DMS 273 (cell line): ENCODE measurements at regions not wholly inside any gene's neighbourhood (a gene's known extent, or its start where the extent isn't known, plus 50 kb on each side); places are given as distances from the start of the nearest gene placed in this dataset.

ENCODE experiments used
- DNase-seq: peaks from one replicate; lab custom pipeline; 2025; ENCODE audit not compliant: unreplicated experiment; lab: John Stamatoyannopoulos, UW

DNA sequence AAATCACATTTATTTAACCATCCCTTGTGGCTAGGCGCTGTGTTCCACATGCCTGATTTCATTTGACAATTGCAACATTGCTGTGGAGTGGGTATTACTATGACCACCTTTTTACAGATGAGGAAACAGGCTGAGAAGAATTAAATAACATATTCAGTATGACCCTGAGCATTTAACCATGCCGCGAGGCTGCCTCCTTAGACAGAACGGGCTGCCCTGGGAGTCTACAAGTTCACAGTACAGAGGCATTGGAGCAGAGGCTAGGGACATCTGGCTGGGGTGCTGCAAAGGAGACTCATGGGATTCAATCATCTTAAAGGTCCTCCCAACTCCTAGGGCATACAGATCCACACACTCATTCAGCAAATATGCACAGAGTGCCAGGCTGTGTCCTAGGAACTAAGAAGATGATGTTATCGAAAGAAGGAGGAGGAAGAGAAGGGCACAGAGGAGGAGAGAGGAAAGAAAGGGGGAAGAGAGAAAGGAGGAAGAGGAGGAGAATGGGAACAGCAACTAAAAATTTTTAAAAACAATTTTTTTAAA lies 164.7 kb upstream of the CCND2 start:
- no peak for DNase-seq

DNA sequence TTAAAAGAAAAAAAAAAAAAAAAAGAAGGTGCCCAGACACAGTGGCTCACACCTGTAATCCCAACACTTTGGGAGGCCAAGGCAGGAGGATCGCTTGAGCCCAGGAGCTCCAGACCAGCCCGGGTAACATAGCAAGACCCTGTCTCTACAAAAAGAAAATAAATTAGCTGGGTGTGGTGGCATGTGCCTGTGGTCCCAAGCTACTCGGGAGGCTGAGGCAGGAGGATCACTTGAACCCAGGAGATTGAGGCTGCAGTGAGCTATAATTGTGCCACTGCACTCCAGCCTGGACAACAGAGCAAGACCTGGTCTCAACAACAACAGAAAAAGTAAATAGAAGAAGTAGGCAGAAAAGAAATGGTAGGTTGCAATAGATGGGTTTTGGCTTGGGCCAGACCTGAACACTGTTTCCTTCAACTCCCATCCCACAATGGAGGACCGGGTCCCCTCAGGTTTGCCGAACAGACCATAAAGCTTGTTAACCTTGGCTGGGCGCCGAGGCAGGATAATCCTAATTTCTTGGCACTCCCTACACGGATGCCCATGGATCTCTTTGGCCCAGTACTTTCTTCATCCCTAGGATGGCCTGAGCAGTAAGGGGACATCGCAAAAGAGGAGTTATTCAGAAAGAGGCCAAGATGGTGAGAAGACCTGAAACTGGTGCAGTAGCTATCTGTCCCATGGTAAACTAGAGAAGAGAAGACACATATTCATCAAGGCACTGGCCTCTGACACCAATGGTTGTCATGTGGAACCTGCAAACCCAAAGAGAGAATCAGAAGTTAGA lies 165.5 kb upstream of the CCND2 start:
- no peak for DNase-seq

DNA sequence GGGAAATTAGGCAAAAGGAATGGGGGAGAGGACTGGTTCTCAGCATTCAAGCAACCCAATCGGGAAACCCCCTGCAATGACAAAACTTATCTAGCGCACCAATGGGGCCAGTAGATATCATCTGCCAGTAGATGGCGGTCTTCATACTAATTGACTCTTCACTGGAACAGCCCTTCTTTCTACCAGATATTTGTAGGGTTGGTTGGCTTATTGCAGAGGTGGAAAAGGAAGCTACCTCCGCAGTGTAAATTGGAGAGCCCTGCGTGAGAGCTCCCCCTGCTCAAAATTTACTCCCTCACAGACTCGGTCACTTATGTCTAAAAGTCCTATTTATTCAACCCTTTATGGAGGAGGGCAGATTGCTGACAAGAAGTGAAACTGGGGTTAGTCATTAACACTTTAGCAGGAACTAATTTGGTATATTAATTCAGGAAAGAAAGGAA lies 166.1 kb upstream of the CCND2 start:
- DNase-seq: peak; percentile 39

DNA sequence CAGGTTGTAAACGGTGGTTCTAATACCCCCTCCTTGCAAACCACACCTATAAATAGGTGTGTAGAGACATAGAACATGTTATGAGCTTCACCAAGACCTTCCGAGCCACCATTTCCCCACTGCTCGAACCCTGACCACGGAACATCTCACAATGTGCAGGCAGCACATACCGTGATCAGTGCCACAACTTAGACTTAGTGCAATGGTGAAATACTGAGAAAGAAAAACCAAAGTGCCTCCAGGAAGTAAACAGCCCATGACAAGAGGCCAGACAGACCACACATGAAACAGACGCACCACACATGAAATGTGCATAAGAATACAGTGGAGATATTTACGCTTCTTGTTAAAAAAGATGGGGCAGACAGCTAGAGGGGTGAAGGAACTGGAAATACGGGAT lies 166.9 kb upstream of the CCND2 start:
- no peak for DNase-seq

DNA sequence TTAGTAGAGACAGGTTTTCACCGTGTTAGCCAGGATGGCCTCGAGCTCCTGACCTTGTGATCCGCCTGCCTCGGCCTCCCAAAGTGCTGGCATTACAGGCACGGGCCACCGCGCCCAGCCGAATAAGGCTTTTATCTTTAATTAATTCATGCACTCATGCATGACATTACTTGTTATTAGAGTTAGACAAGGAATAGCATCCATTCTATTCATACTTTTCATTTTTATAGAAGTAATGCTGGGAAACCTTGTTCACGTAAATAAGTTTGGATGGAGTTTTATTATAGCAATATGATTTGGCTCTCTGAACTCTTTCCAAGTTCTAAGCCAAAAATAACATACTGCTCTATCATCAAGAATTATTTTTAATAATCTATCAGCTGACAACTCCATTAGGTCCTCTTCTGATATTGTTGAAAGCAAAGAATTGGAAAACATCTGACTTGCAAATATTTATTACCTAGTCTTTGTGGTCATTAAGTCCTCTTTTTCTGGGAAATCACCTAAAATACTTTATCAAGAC lies 168.8 kb upstream of the CCND2 start:
- DNase-seq: no peak

DNA sequence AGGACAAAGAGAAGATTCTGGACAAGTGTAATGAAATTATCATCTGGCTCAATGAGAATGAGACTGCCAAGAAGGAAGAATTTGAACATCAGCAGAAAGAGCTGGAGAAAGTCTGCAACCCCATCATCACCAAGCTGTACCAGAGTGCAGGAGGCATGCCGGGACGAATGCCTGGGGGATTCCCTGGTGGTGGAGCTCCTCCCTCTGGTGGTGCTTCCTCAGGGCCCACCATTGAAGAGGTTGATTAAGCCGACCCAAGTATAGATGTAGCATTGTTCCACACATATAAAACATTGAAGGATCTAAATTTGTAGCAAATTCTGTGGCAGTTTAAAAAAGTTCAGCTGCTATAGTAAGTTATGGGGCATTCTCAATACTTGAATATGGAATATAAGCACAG lies 174.3 kb upstream of the CCND2 start:
- no peak for DNase-seq

DNA sequence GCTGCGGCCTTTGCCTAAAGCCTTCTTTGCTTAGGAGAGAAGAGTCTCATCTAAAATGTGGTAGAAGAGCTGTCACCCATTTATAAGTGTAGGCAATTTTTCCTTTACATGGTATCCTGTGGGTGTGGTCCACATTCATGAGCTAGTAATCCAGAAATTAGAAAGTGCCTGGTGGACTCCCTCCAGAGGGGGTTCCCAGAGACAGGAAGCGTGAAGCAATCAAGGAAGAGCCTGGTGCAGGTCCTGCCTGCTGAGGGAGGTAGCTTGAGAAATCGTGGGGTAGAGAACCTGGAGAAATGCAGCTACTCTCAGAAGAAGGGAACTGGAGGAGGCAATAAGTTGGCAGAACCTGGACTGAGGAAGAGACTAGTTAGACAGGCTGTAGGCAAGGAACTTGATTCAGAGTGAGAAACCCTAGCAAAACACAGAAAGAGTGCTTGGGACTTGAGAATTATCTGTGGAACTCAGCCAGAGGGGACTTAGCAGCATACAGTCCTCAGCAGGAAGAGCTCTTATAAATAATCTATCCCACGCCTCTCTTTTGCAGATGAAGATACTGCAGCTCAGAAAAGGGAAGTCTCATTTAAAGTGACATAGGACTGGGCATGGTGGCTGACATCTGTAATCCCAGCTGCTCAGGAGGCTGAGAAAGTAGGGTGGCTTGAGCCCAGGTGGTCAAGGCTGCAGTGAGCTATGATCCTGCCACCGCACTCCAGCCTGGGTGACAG lies 182.4 kb upstream of the CCND2 start:
- DNase-seq: no peak

DNA sequence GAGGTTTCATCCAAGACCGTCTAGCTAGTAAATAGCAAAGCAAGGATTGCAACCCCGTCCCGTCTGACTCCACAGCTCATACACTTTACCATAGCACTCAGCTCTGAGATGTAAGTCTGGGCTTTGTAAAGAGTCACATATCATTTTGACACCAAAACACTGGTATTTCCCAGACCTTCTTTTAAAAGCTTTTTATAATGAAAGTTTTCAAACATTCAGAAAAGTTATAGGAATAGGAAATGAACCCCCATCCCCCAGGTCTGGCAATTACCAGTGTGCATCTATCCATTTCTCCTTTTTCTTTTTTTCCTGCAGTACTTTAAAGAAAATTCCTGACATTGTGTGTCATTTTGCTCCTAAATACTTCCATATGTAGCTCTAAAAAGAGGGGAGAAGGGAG lies 183.6 kb upstream of the CCND2 start:
- DNase-seq: no peak

DNA sequence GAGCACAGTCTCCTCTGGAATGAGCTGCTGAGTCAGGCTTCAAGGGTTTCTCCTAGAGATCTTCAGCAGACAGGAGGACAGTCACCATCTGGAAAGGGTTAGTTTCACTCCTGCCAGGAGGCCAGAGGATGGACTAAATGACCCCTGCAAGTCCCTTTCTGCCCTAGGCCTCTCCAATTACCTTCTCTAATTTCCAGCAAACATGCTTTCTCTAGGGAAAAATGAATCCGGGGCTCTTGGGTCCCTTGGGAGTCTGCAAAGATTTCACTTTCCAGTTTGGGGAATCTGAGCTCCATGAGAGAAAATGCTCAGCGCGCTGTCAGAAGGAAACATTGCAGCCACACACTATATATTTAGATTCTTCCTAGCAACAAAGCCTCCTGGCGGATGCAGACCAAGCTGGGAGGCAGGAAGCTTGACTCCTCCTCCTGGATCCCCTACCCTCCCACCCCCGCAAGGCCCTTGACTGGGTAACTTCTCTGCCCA lies 184.4 kb upstream of the CCND2 start:
- peak; percentile 1 for DNase-seq

DNA sequence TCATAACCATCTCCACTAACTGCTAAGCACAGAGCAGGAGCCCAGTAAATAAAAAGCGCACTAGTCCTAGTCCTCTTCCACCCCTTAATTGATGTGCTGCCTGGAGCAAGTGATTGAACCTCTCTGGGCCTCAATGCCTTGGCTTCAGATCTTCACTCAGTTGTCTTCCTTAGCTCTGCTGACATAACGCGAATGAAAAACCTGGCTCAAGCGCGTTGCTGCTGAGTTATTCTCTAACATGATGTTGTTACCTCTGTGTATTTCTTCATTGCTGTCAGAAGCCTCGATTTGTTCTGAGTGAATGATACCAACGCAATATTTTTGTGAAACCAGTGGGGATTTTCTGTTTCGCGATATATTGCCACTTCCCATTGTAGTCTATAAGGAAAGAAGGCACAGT lies 185.1 kb upstream of the CCND2 start:
- DNase-seq: no peak

DNA sequence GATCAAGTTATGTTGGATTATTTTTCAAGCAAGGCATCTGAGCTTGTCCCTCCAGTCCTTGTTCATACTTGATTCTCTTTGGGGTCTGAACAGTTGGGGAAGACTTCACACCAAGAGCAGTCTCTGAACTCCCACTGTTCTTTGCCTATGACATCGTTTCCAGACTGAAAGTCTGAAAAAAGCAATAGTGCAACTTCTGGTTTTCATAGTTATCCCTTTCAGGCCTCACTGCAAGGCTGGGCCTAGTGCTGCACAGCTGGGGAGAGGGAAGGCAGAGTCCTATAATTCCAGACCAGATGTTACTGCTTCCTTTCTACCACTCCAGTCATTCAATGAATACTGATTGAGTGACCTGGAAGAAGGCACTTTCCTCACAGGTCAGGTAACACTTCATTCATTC lies 187.1 kb upstream of the CCND2 start:
- DNase-seq: no peak

DNA sequence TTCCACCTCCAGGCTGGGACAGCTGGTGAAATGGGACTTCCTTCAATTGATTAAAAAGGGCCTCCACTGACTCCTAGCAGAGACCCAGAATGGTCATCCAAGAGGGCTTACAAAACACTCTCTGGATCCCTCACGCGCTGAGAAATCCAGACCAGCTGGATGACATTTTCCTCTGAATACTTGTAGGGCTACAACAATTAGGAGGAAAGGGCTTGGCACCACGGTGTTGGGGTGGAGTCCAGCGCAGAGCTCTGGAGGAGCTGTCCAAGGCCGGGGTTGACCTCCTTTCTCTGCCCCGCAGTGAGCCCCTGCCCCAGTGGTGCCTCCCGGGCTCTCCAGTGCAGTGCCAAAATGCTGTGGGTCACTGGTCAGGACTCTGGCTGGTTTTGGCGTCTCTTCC lies 189.0 kb upstream of the CCND2 start:
- DNase-seq: no peak

DNA sequence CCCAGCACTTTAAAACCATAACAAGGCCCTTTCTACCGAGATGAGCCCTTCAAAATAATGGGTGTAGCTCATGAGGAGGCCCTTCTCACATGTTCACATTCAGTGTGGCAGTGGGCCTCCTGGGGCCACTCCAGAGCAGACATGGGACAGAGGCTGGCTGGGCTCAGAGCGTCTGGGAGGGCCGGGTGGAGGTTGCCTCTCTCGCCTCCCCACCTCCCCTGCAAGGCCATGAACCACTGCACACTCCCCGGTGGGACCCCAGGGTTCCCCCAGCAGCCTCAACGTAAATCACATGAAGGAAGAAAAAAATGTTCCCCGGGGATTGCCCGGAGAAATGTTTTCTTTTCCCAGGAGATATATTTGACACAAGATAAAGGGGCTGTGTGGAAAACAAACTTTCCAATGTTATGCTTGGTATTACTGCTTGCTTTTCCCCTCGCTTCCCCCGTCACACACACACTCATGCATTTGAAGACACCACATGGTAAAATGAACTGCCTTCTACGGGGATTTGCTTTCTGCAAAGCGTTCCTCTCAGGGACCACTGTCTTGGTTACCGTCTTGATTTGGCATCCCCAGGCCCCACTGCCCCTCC lies 190.7 kb upstream of the CCND2 start:
- no peak for DNase-seq

DNA sequence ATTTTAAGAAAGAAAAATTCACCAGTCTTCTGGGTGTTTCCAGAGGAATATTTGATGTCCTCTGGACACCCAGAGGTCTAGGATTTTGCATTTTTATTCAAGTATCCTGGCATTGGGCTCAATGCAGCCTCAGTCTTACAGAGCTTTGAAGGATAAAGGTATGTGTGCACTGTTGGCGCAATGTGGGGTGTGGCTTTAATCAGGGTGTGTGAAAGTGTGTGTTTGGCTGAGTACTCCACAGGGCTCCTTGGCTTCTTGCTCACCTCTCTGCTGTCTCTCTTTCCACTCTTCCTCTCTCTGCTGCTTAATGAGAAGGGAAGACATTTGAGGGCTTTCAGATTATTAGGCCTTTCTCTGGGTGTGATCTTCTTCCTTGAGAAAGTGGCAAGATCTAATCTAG lies 193.3 kb upstream of the CCND2 start:
- no peak for DNase-seq

DNA sequence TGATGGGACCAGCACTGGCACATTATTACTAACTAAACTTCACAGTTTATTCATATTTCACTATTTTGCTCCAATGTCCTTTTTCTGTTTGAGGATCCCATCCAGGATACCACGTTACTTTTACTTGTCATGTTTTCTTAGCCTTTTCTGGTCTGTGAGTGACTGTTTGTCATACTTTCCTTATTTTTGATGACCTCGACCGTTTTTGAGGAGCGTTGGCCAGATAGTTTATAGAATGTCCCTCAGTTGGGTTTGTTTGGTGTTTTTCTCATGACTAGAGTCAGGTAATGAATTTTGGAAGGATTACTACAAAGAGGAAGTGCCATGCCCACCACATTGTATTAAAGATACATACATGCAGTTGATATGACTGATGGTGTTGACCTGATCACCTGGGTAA lies 199.4 kb upstream of the CCND2 start:
- DNase-seq: no peak

DNA sequence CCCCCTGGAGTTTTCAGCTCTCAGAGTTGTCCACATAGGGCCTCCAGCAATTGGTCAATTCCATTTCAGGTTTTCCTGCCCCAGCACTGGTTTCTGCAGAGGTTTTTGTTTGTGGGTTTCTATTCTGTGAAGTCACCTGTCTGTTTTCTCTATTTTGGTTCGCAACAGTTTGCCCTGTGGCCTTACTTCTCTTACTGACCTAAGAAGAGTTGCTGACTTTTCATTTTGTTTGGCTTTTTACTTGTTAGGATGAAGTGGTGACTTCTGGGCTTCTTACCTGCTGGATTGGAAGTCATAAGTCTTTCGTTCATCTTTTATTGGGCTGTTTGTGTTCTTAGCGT lies 196.4 kb upstream of the PARP11 start:
- DNase-seq: no peak

DNA sequence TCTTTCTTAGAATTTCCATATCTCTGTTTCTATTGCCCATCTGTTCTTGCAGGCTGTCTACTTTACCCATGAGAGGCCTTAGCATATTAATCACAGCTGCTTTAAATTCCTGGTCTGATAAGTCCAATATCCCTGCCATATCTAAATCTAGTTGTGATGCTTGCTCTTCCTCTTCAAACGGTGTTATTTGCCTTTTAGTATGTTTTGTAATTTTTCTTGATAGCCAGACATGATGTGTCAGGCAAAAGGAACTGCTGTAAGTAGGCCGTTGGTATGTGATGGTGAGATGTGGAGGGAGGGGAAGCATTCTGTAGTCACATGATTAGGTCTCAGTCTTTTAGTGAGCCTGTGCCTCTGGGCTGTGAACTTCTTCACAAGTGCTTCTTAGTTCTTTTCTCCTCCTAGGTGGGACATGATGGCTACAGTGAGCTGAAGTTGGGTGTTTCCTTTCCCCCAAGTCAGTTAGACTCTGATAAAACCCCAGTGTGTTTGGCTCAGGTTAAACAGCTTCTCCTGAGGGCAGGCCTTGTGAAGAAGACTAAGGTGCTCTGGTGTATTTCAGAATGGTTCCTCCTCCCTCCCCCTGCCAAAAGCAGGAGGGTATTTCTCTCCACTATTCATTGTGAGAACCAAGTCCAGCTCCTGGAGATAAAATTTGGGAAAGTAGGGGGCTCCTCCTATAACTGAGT lies 195.9 kb upstream of the PARP11 start:
- no peak for DNase-seq

DNA sequence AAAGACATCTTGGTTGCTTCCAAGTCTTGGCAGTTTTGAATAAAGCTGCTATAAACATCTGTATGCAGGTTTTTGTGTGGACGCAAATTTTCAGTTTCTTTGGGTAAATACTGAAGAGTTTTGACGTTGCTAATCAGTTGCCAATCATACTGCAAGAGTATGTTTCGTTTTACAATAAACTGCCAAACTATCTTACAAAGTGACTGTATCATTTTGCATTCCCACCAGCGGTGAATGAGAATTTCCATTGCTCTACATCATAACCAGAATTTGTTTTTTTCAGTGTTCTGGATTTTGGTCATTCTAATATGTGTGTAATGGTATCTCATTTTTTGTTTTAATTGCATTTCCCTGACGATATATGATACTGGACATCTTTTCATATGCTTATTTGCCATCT lies 190.8 kb upstream of the PARP11 start:
- DNase-seq: no peak

DNA sequence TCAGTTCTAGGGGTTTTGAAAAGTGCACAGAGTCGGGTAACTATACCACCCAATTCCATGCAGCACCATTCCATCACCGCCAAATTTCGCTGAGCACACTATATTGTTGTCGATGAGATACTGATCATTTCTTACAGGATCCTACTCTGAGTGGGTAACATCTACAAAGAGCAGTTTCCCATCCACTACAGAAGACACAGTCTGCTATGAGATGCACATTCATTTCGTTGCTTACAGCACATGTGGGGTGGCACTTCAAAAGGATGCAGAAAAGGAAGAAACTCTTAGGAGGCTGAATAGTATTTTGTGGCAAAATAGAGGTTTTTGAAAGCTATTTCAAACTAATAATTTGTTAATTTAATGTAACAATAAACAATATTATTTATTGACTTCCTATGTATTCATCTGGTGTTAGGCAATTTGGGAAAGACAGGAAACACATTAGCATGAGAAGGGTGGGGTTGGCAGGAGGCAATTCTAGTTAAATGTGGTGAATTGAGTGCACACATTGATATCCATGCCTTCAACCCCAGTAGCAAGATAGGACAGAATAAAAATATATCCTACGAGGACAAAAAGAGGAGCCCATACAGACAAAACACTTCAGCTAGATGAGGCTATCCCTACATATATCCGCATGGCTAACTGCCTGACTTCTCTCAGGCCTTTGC lies 186.8 kb upstream of the PARP11 start:
- DNase-seq: no peak
